GM12878 (cell line): ENCODE measurements at regions not wholly inside any gene's neighbourhood (a gene's known extent, or its start where the extent isn't known, plus 50 kb on each side); places are given as distances from the start of the nearest gene placed in this dataset.

Experiments
- RELA ChIP-seq: fragments of 450-650 bp; IDR thresholded peaks from 2 replicates; pipeline ENCODE4 v1.8.0; 2014; ENCODE audit warnings: borderline replicate concordance; ENCODE audit not compliant: partially characterized antibody
- SRF ChIP-seq, 2 experiments: IDR thresholded peaks; 2 replicates each; pipeline ENCODE4 v1.6.1; 2011; ENCODE audit warnings: low read depth in 2 of 2, low read length in 2 of 2, mild to moderate bottlenecking in 1 of 2, moderate library complexity in 1 of 2

DNA sequence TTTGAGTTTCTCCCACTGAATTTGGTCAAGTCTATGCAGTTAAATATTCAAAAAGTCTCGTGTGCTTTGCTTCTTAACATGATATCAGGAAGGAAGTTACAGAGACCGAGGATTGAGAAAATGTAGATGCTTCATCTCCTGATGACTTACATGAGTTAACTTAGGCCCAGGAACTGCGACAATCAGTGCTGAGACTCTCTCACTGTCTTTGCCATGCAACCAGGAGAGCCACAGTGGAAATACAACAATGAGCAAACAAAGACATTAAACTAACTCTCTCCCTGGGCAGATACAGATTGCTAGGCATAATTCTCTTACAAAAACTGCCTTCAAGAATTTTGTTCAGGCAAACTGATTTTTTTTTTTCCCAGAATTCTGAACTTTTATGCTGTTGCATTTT, 440.6 kb upstream of the EPHA7 start:
- TF ChIP-seq SRF (IDR thresholded peaks at IDR 0.05; ENCODE audit: low read depth in 2 of 2, low read length in 2 of 2) (no peak), RELA (no peak)
